WI38 (cell line): ENCODE measurements at regions not wholly inside any gene's neighbourhood (a gene's known extent, or its start where the extent isn't known, plus 50 kb on each side); places are given as distances from the start of the nearest gene placed in this dataset.

Experiments
- H3K4me3 ChIP-seq: 2 replicates; pipeline ENCODE4 v1.5.1; 2011; ENCODE audit warnings: low read depth, mild to moderate bottlenecking, control low read depth, low read length
- CTCF ChIP-seq: IDR thresholded peaks from 2 replicates; pipeline ENCODE4 v1.5.1; 2012; ENCODE audit warnings: low read depth, mild to moderate bottlenecking, control low read depth, low read length

DNA sequence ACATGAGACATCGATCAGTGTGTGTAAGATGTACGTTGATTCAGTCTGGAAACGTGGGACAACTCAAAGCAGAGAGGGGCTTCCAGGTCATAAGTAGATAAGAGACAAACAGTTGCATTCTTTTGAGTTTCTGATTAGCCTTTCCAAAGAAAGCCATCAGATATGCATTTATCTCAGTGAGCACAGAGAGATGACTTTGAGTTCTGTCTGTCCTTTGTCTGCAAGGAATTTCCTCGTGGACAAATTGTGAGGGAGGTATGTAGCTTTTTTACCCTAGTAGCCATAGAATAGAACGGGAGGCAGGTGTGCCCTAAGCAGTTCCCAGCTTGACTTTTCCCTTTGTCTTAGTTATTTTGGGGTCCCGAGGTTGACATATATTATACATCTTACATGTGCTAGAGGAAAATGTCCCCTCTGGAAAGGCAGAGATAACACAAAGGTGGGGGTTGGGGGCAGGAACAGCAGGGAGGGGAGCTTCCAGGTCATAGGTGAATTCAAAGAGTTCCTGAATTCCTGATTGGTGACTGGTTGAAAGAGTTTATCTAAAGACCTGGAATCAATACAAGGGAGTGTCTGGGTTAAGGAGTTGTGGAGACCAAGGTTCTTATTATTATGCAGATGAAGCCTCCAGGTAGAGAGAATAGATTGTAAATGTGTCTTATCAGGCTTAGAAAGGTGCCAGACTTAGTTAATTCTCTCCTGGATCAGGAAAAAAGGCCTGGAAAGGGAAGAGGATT lies 237.0 kb downstream of the NFATC2 start:
- no peak overlapping the region for H3K4me3 ChIP-seq
- no peak for TF ChIP-seq CTCF

- TF ChIP-seq CTCF: no peak
- H3K4me3 ChIP-seq: no peak overlapping the region
These were observed 238.5 kb downstream of the NFATC2 start for GRCh38 chr20:51303731-51304670.

DNA sequence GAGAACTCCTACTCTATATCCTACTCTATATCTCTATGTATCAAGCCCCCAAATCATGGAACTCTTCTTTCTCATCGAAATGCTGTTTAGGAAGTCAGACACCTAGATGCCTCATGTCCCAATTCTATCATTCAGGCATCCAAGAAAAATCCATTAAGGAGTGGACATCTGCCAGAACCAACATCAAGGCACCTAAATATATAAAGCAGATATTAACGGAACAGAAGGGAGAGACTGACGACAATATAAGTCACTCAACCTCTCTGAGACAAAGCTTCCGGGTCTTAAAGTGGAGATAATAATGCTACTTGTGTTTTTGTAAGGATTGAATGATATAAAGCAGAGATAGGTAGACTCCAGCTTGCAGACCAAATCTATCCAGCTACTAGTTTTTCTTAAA lies 241.5 kb downstream of the NFATC2 start:
- TF ChIP-seq CTCF: no peak
- H3K4me3 ChIP-seq: no peak overlapping the region

- no peak for TF ChIP-seq CTCF
- no peak overlapping the region for H3K4me3 ChIP-seq
These were observed 242.4 kb downstream of the NFATC2 start for GRCh38 chr20:51300104-51300503.

- no peak overlapping the region for H3K4me3 ChIP-seq
- no peak for TF ChIP-seq CTCF
These were observed 243.1 kb downstream of the NFATC2 start for GRCh38 chr20:51299413-51299812.

DNA sequence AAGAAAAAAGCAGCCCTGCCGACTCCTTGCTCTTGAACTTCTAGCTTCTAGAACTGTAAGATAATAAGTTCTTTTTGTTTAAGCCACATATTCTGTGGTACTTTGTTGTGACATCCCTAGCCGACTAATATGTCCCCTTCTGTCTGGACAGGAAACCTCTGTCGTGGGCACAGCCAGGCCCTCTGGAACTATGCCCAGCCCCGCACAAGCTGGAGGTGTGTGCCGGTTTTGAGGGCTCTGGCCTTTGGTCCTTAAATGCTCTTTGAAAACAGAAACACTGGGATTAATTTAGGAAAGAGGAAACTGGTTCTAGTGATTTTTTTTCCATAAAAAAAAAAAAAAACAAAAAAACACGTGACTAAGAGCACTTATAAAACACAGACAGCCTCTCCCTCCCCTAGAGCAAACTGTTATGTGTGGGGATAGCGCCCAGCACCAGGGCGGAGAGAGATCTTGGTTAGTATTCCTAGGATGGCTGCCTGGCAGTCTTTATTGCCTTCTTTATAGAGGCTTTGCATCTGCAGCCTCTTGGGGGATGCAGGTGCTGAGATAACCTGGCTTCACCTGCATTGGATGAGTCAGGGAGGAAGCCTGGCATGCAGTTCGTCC lies 244.3 kb downstream of the NFATC2 start:
- TF ChIP-seq CTCF: no peak
- H3K4me3 ChIP-seq: no peak overlapping the region
